PFSK-1 (cell line): ENCODE measurements at regions not wholly inside any gene's neighbourhood (a gene's known extent, or its start where the extent isn't known, plus 50 kb on each side); places are given as distances from the start of the nearest gene placed in this dataset.

Source experiments
- FOXP2 ChIP-seq: optimal IDR thresholded peaks from 2 replicates; pipeline ENCODE3; 2011; ENCODE audit warnings: borderline replicate concordance, control low read depth, inconsistent platforms; ENCODE audit not compliant: insufficient read depth; ENCODE audit errors: extremely low read length, extremely low read depth
- POLR2AphosphoS5 ChIP-seq: IDR thresholded peaks from 2 replicates; pipeline ENCODE4 v1.6.1; 2012; ENCODE audit warnings: low read depth, mild to moderate bottlenecking, control low read depth, low read length, moderate library complexity
- REST ChIP-seq, 2 experiments: IDR thresholded peaks; 2 replicates each; pipeline versions ENCODE4 v1.6.1 to v1.8.0; 2011 to 2012; ENCODE audit warnings: low read depth in 2 of 2, low read length in 2 of 2, control low read depth in 1 of 2, inconsistent platforms in 1 of 2, mild to moderate bottlenecking in 1 of 2, moderate library complexity in 1 of 2; ENCODE audit not compliant: insufficient read depth in 1 of 2
- SIN3A ChIP-seq: IDR thresholded peaks from 2 replicates; pipeline ENCODE4 v1.6.1; 2012; ENCODE audit warnings: mild to moderate bottlenecking, low read length, moderate library complexity, borderline replicate concordance; ENCODE audit not compliant: insufficient read depth
- TAF1 ChIP-seq: IDR thresholded peaks from 2 replicates; pipeline ENCODE4 v1.6.1; 2012; ENCODE audit warnings: low read length, control low read depth, borderline replicate concordance; ENCODE audit not compliant: insufficient read depth

DNA sequence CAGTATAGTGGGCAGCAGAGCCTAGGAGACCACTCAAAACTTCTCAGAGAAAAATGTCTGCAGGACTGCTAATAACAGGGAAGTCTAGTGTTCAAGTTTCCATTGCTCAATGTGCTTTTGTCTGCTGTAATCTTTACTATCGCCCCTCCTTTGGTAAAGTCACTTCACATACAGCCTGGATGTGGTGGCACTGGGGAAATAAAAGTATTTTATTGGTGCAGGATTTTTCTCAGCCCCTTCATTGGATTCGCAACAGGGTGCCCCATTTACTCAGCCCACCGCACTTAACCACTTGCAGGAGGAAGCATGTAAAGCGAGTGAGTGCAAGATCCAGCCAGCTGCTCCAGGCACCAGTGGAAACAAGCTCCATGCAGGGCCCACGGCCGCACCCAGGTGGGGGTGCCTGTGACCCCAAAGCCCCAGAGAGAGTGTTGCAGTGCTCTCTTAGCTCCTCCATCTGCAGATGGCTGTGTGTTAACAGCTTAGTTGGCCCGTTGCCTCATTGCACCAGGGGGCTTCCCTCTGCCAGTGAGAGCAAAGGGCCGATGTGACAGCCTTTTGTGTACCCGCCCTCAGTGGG lies 163.5 kb upstream of the TMEM72 start:
- TF ChIP-seq POLR2AphosphoS5 (no peak), REST (IDR thresholded peaks at IDR 0.05; ENCODE audit: insufficient read depth in 1 of 2, low read depth in 2 of 2, low read length in 2 of 2) (no peak), TAF1 (no peak), SIN3A (no peak)

- TF ChIP-seq SIN3A (no peak), TAF1 (no peak), FOXP2 (no peak), POLR2AphosphoS5 (no peak), REST (IDR thresholded peaks at IDR 0.05; ENCODE audit: insufficient read depth in 1 of 2, low read depth in 2 of 2, low read length in 2 of 2) (no peak)
Measured at GRCh38 chr10:44749151-44749550, 162.0 kb upstream of the TMEM72 start.

DNA sequence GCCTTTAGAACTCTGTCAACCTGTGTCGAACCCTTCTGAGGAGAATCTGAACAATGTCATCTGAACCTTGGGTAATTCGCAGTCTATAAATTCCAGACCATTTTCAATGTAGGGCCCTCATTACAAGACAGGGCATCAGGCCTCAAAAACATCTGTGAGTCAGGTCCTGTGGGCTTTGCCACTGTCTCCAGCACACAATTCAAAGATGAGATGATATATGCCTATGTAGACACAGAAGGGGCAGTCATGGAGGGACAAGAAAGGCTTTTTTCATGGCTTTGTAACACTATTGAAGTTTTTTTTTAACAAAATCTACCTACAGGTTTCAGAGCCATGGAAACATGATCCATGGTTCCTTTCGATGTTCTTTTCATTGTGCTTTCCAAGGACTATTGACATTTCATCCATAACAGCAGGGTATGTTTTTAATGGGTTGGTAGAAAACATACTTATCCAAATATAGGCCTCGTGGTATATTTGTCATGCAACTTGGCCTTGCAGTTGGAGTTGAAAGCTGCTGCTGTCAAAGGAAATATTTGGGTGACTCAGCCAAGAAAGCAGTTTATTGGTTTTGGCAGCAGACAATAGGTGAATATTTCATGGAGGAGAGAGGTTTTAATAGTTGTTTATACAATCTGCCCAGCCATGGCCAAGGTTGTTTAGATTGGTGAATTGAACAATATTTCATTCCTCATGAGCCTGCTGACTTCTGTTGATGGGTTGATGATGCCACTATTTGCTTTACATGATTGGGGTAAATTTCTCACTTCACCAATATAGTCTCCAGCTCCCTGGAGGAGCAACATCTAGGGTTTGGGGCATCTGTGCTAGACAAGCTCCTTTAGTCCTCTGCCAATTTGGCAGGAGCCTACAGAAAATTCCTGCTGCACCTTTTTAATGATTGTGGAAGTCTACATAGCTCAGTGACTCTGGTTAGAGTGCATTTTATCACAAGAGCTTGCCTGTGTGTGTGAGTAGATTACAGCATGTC lies 158.4 kb upstream of the TMEM72 start:
- peak in 1 of 2 experiments; percentile 33; a peak in 1 of 4 replicates for TF ChIP-seq REST (IDR thresholded peaks at IDR 0.05; ENCODE audit: insufficient read depth in 1 of 2, low read depth in 2 of 2, low read length in 2 of 2)
- peak; percentile 56; the same call in 1 of the 2 replicates for TF ChIP-seq TAF1
- TF ChIP-seq FOXP2, result no peak
- no peak for TF ChIP-seq POLR2AphosphoS5
- no peak for TF ChIP-seq SIN3A

DNA sequence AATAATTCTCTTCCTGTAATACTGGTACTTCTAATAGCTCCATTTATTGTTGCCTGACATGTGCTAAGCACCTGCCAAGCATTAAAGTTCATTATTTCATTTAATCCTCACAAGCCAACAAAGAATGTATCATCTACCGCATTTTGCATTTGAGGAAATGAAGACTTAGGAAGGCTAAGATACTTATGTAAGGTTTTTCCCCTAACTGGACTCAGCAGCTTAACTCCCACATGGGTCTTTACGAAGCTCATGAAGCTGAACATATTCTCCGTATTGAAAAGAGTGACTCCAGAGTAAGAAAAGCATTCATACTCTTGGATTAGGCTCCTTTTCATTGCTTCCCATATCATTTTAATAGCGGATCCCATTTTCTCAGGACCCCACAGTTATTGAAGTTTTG lies 155.7 kb upstream of the TMEM72 start:
- no peak for TF ChIP-seq POLR2AphosphoS5
- no peak for TF ChIP-seq FOXP2
- no peak for TF ChIP-seq SIN3A
- TF ChIP-seq REST (IDR thresholded peaks at IDR 0.05; ENCODE audit: insufficient read depth in 1 of 2, low read depth in 2 of 2, low read length in 2 of 2), result no peak
- TF ChIP-seq TAF1, result no peak
